GM23338 (cell line): ENCODE measurements at regions not wholly inside any gene's neighbourhood (a gene's known extent, or its start where the extent isn't known, plus 50 kb on each side); places are given as distances from the start of the nearest gene placed in this dataset.

Experiments
- CREB1 ChIP-seq: fragments of 250-450 bp; sonication (Bioruptor Pico); IDR thresholded peaks from 2 replicates; pipeline ENCODE4 v1.5.0; 2020; ENCODE audit warnings: low read depth, mild to moderate bottlenecking, moderate library complexity
- CTCF ChIP-seq, 2 experiments: fragments of 200-600 bp in 1 of 2; sonication (generic) in 1 of 2; conservative IDR thresholded peaks; 2 replicates each; pipeline versions ENCODE4 v1.5.1 to v1.6.1; 2016 to 2017; ENCODE audit warnings: antibody characterized with exemption in 2 of 2, low read depth in 2 of 2, mild to moderate bottlenecking in 2 of 2, moderate library complexity in 1 of 2
- EZH2 ChIP-seq: fragments of 200-600 bp; sonication (generic); IDR thresholded peaks from one replicate; pipeline ENCODE4 v1.8.0; 2017; ENCODE audit warnings: antibody characterized with exemption, mild to moderate bottlenecking, low read depth; ENCODE audit not compliant: unreplicated experiment
- EZH2phosphoT487 ChIP-seq: fragments of 200-600 bp; sonication (generic); IDR thresholded peaks from one replicate; pipeline ENCODE4 v1.8.1; 2018; ENCODE audit warnings: antibody characterized with exemption; ENCODE audit not compliant: unreplicated experiment
- JUNB ChIP-seq: IDR thresholded peaks from one replicate; pipeline ENCODE4 v1.6.1; 2016; ENCODE audit warnings: antibody characterized with exemption; ENCODE audit not compliant: unreplicated experiment
- NANOG ChIP-seq: IDR thresholded peaks from 2 replicates; pipeline ENCODE4 v1.6.1; 2016; ENCODE audit warnings: antibody characterized with exemption, borderline replicate concordance
- POLR2AphosphoS5 ChIP-seq: IDR thresholded peaks from 2 replicates; pipeline ENCODE4 v1.6.1; 2016; ENCODE audit warnings: antibody characterized with exemption, low read depth
- REST ChIP-seq: IDR thresholded peaks from one replicate; pipeline ENCODE4 v1.6.1; 2018; ENCODE audit warnings: antibody characterized with exemption; ENCODE audit not compliant: unreplicated experiment
- ZNF114 ChIP-seq: fragments of 250-450 bp; sonication (Bioruptor Pico); IDR thresholded peaks from 2 replicates; pipeline ENCODE4 v1.5.0; 2020; ENCODE audit warnings: mild to moderate bottlenecking, moderate library complexity
- ZNF462 ChIP-seq: fragments of 250-450 bp; sonication (Bioruptor Pico); IDR thresholded peaks from 2 replicates; pipeline ENCODE4 v1.5.0; 2020; ENCODE audit warnings: mild to moderate bottlenecking, moderate library complexity

GRCh38 chr4:23001478-23001877 lies 308.7 kb downstream of the GBA3 start:
- TF ChIP-seq CTCF (conservative IDR thresholded peaks at IDR 0.05; ENCODE audit: low read depth in 2 of 2) (no peak), JUNB (no peak), REST (no peak), EZH2 (no peak), POLR2AphosphoS5 (no peak), ZNF462 (CRISPR knock-in tag) (no peak), NANOG (no peak), EZH2phosphoT487 (no peak), ZNF114 (CRISPR knock-in tag) (no peak), CREB1 (CRISPR knock-in tag) (no peak)
